Left lobe of liver (tissue), 2 donors: ENCODE measurements at regions not wholly inside any gene's neighbourhood (a gene's known extent, or its start where the extent isn't known, plus 50 kb on each side); places are given as distances from the start of the nearest gene placed in this dataset.
A peak's percentile ranks its signal among the peaks of the same experiment; 100 is the strongest.

ENCODE experiments used
- ATAC-seq: fragments of 200-7000 bp; cut with Tn5 transposase; one replicate; pipeline ENCODE4 v1.9.1; 2020; ENCODE audit warnings: mild to moderate bottlenecking, moderate library complexity
- DNase-seq: peaks from one replicate; pipeline ENCODE4 v3.0.0-alpha.2; 2020; ENCODE audit warnings: low spot score
- donor health status: DM: no; HTN: no; CAD: no; lungs with moderate emphysema.
- donor health status: DM: no; HTN: yes; CAD: no.

DNA sequence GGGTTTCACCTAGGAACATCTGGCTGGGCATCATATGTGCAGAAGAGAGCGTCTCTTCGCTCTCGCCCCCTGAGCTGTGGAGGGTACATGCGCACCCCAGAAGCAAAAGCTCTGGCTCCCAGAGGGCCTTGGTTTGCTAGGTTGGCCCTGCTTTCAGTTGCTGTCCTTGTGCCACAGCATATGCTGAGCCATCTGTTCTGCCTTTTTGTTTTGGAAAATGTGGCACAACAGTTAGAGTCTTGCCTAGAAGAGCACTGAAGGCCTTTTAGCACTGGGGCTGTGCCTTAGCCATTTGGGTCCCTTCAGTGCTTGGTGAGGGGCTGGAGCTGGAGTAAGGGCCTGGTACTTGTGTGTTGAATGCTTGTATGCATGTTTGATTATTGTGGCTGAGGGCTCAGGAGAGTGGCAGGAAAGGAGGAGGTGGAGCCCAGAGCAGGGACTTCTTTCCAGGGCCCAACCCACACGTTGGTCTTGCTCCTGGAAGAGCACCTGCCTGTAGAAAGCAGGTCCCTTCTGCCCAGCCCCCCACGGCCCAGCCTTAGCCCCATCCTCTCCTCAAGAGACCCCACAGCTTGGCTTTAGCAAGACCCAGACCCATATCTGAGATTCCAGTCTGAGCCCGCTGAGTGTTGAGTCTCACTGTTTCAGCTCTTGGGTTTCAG is 113.7 kb downstream of the SLC25A47 start:
- ATAC-seq (no peak), DNase-seq (peak; percentile 38)

GRCh38 chr14:100438271-100438670 is 115.1 kb downstream of the SLC25A47 start:
- DNase-seq = no peak
- no peak for ATAC-seq

DNA sequence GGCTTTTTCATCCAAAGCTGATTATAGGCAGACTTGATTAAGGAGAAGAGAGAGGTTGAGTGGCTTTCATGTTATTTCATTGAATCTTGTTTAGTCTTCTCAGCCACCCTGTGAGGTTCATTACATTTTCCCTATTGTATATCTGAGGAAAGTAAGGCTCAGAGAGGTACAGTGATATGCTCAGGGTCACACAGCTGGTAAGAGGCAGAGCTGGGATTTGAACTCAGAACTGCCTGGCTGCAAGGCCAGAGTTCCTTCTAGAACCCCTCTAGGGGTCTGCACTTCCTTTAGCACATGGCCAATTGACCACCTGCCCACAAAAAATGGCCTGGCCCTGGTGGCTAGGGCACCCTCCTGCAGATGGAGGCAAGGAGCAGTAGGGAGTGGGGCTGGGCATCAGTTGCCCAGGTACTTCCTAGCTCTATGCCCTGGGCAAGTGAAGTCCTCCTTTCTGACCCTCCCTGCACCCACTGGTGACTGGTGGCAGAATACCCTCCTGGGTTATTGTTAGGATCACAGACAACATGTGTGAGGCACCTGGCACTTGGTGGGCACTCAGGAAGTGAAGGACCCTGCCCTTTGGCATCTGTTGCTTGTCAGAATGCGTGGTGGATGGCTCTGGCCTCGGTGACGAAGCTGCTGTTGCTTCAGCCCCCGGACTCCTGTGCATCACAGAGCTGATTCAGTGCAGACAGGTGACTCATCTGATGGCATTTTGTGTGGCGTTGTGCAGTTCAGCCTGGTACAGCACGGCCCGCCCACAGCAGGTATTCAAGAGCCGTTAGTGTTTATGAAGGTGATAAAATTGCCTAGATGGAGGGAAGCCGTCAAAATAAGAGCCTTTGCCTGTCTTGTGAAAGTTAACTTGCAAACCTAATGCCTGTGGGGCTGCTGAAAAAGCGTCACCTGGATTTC is 115.8 kb downstream of the SLC25A47 start:
- DNase-seq = no peak

DNA sequence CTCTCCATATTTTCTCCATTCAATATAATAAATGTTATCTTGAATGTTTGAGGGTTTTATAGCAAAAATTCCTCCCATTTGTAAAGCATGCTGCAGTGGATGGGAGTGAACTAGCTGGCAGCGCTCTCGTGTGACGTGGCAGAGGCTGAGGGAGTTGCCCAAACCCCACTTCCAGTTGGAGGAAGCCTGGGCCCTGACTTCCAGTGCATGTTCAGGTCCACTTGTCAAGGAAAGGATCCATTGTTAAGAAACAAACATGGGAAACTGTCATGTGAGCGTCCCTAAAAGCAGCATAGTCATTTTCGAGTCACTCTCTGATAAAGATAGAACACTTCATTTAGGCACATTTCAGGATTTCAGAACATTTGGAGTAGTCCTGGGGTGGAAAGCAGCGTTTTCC is 116.6 kb downstream of the SLC25A47 start:
- DNase-seq (no peak), ATAC-seq (peak; percentile 4)

More for the DNA sequence above, 115.8 kb downstream of the SLC25A47 start:
- no peak for ATAC-seq

GRCh38 chr14:100440207-100440631 is 117.1 kb downstream of the SLC25A47 start:
- peak; percentile 96 for ATAC-seq
- peak; percentile 83 for DNase-seq

DNA sequence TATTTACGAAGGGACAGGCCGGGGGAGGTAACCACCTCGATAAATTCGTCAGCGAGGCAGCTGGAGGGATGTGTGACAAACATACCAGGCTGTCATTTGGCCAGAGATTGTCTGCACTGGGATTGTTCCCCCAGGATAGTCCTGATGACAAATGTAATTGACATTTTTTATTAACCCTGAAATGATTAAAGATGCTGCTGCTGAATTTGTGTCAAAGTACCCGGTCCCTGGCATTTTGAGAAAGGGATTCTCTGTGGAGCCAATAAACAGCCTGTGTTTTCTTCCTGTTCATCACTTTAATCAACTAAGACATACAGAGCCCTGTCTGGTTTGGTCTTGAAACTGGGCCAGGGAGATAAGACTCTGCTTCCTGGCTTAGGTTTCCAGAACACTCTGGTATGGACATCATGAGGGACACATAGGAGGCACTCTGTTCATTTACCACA is 117.6 kb downstream of the SLC25A47 start:
- ATAC-seq = peak; percentile 23
- DNase-seq = no peak

DNA sequence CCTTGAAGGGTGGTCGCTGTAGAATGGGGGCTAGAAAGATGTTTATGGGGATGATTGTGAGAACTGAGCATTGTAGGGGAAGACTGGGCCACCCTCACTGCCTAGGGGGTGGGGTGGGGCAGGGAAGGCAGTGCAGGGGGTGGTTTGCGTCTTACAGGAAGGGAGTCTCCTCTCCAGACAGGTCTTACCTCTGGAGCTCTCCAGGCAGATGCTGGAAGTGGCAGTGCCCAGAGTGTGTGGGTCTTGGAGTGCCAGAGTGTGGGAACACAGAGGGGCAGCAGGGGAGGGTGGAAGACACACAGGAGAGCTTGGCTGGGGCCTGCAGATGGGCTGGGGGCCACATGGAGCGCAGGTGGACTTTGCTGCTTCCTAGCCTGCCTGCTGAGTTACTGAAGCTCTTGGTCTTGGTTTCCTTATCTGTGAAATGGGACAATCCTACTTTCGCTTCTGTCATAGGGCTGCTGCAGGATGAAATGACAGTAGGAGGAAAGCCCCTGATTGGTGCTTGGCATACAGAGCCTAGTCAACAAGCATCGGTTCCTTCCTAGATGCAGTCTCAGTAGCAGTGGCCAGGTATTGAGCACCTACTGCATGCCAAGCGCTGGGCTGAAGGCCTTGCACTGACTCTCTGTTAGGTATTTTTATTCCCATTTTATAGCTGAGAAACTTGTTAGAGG is 118.3 kb downstream of the SLC25A47 start:
- DNase-seq (no peak), ATAC-seq (no peak)

GRCh38 chr14:100442036-100442435 is 118.9 kb downstream of the SLC25A47 start:
- no peak for ATAC-seq
- DNase-seq = no peak

DNA sequence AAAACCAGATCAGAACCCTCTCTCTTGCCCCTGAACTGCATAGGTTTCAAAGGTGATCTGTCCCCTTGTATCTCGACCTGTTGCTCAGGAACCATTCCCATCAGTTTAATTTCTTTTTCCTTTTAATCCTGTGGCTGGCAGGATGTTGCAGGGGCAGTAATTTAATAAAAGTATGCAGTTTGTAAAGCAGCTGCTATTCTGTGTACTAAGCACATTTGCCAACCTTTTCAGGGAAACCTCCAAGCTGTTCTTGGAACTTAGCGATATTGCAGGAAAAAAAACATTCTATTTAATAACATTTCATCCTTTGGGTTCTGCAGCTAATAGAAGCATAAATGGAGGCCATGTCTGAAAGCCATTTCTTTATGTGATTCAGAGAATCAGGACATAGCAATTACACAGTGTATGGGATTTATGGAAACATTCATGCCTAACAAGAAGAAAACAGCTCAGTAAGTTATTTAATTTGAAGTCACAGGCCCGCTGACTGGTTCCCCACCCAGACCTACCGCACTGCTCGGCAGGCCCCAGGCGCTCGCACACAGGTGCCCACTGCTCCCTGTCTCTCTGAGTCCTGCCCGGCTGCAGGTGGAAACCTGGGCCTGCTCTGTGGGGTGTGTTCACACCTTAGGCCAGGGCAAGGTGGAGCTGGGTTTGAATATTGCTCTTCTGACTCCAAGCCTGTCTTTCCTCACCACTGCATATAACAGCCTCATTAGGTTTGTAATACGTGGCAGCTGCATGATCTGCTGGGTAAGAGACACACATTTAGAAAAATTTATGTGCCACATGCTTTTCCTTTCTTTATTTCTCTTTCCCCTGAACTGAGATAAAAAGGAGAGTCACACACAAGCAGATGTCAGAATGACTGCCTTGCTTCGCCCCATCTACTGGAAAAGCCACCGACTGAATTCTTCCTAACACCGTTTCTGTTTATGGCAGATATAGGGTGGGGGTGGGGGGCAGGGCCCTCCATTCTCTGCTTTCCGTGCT is 119.7 kb downstream of the SLC25A47 start:
- DNase-seq (no peak), ATAC-seq (no peak)

DNA sequence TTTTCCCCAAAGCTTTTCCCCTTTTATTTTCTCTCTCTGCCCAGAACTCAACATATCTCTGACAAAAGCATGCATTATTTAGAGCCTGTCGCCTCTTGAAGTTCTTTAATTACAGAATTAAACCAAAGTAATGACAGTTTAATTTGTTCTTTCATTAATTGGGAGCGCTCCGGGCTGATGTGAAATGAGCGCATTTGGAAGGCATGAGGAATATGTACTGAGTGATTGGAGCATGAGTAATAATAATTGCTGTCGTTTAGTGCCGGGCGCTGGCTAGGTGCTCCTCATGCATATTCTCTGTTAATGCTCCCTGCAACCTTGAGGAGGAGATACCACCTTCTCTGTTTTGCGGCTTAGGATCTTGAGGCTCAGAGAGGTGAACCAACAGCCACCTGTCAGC is 120.5 kb downstream of the SLC25A47 start:
- ATAC-seq = no peak
- DNase-seq = no peak

GRCh38 chr14:100445436-100446088 is 122.4 kb downstream of the SLC25A47 start:
- no peak for ATAC-seq
- no peak for DNase-seq

GRCh38 chr14:100446572-100446971 is 123.4 kb downstream of the SLC25A47 start:
- ATAC-seq (no peak), DNase-seq (no peak)

GRCh38 chr14:100448376-100448775 is 125.2 kb downstream of the SLC25A47 start:
- DNase-seq = no peak
- no peak for ATAC-seq

DNA sequence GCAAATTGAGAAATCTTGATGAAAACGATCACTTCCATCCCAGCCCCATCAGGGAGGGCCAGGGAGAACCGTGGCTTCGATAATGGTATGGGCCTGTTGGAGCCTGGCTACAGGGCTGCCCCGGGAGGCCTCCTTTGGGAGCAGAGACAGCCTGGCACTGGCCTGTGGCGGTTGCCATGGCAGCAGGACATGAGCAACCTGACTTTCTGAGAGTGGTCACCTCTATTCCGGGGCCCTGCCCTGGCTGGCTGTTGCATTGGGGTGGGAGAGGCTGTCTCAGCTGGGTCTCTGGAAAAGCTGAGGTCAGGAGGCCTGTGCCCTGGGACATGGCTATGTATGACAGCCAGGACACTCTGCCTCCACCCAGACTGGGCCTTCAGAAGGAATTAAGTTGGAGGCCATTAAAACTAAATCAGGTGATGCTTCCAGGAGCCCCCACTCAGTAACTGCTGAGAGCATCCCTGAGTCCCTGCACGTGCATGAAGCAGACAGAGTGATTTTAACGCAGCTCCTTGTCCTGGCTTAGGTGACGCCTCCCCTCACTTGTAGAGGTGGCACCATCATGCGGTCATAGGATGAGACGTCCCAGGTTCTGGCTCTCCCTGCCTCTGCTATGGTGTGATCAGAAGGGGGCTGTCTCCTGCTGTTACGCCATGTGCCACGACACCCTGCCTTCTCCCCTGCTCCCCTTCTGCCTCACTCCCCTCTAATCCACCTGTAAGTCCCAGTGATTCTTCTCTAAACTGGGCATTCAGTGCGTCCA is 126.3 kb downstream of the SLC25A47 start:
- DNase-seq (no peak), ATAC-seq (no peak)

DNA sequence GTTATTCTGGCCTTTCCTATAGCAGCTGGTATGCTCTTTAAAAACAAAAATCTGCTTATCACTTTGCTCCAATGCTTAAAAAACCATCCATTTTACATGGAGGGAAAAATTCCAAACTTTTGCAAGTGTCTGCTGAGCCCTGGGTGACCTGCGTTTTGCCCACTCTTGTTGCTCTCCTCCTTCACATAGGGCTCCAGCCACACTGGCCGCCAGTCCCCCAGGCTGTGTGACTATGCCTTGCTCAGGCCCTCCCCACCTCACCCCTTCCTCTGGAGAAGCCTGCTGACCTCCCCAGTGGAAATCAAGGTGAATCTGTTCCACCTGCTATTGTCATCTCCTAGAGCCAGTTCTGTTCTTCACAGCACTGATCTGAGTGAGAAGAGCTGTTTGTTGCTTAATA is 126.9 kb downstream of the SLC25A47 start:
- ATAC-seq (no peak), DNase-seq (no peak)

DNA sequence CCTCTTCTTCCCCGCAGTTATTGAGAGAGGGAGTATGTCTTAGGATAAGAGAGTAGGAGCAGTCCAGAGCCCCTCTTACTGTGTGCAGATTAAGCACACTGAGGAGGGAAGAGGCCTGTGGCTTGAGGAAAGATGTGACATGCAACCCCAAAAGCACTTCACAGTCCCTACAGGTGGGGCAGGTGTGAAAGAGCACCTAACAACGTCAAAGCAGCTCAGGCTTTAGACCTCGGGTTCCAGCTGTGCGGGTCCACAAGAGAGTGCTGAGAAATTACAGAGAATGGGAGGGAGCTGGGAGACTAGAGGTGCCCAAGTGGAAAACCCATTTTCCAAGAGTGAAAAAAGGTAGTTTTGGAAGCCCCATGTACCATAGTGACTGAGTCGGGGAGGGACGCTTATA is 127.6 kb downstream of the SLC25A47 start:
- no peak for DNase-seq
- ATAC-seq = no peak

GRCh38 chr14:100451264-100451663 is 128.1 kb downstream of the SLC25A47 start:
- ATAC-seq = no peak
- DNase-seq = no peak

DNA sequence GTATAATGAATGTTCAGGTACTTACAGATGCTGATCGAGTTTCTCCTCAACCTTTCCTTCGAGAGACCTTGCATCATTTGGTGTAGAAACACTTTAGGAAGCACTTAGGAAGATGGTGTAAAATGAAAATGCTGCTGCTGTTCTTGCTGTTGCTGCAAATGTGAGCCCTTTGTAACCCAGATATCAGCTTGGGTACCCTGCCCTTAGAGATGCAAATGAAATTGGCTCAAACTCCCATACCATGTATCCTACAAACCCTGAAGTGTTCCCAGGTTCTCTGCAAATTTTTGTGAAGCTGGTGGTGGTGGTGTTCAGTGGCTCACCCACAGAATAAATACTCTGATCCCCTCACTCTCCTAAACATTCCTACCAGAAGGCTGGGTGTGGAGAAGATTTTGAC is 130.8 kb downstream of the SLC25A47 start:
- DNase-seq (no peak), ATAC-seq (no peak)

- ATAC-seq = no peak
Measured at GRCh38 chr14:100454437-100454836, 131.3 kb downstream of the SLC25A47 start.

More at GRCh38 chr14:100454437-100454836, 131.3 kb downstream of the SLC25A47 start:
- DNase-seq = no peak
